HUDEP-2 (cell line): ENCODE measurements at regions not wholly inside any gene's neighbourhood (a gene's known extent, or its start where the extent isn't known, plus 50 kb on each side); places are given as distances from the start of the nearest gene placed in this dataset.
"Not testable (repeated sequence)": the region's sequence is repeated elsewhere in the genome, so short reads cannot be mapped to it uniquely, and the experiment has no call there.

Source experiments
- DNase-seq, 76 experiments: peaks; one replicate each; lab custom pipeline; 2025; ENCODE audit not compliant: unreplicated experiment in 76 of 76; lab: John Stamatoyannopoulos, UW

GRCh38 chr14:27686137-27686536 is 1080.5 kb upstream of the FOXG1 start:
- no peak for DNase-seq

GRCh38 chr14:27688841-27689444 is 1077.6 kb upstream of the FOXG1 start:
- DNase-seq = no peak

DNA sequence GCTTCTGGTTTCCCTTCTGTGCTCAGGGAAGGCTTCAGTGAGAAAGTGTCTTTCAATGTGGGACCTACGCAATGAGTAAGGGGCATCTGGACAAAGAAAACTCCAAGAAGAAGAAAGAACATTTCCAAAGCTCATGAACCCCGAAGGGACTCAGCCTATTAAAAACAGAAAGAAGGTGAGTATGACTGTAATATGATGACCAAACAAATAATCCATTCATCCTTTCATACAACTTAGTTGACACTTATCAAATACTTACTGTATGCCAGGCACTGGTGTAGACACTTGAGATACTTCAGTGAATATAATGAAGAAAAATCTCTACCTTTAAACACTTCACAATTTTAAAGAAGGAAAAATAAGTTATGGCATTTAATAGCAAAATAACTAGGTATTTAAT is 1054.2 kb upstream of the FOXG1 start:
- DNase-seq = no peak

- no peak for DNase-seq
Measured at GRCh38 chr14:27715561-27715960, 1051.0 kb upstream of the FOXG1 start.

DNA sequence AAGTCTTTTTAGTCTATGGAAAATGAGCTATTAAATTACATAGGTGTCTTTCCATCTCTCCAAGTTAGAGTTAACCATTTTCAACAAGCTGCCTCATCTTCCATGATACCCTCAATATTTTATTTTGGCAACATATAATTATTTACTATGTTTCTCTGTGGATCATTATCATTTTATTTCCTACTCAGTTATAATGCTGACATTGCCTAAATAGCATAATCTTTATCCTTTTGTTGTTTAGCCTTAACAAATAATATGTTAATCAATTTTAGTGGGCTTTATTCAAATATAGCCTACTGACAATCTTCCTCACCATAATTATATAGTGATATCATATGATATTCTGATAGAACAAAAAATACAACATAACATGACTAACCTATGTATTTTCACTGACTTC is 1044.8 kb upstream of the FOXG1 start:
- DNase-seq = no peak

DNA sequence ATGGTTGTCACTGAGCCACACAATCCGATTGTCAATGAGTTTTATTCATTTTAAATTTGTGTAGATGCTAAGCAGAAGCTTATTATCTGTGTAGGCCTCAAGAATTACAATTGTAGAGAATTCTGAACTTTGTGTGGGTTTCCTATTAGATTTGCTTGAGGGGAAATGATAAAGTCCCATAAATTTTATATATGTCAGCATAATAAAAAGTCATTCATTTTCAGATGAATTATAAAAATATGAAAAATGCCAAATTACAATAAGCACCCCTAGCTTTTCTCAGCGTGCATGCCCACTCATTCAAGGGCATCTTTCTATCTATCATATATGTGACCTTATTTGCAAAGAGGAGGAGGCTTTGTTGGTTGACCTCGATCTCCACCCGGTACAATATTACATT is 1041.1 kb upstream of the FOXG1 start:
- no peak for DNase-seq

GRCh38 chr14:27727251-27727770 is 1039.3 kb upstream of the FOXG1 start:
- no peak for DNase-seq

- no peak for DNase-seq
Measured at GRCh38 chr14:27730204-27730603, 1036.4 kb upstream of the FOXG1 start.

- DNase-seq = no peak
Measured at GRCh38 chr14:27739657-27740156, 1026.9 kb upstream of the FOXG1 start.

DNA sequence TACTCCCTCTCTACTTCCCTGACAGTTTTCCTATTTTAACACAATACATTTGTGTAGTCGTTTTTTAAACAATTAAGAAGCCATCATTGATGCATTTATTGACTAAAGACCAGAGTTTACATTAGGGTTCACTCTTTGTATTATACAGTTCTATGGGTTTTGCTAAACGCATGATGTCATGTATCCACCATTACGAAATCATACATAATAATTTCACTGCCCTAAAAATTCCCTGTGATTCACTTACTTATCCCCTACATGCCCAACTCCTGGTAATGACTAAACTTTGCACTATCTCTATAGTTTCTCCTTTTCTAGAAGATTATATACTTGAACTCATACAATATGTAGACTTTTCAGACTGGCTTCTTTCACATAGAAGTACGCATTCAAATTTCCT is 1016.5 kb upstream of the FOXG1 start:
- DNase-seq = no peak

DNA sequence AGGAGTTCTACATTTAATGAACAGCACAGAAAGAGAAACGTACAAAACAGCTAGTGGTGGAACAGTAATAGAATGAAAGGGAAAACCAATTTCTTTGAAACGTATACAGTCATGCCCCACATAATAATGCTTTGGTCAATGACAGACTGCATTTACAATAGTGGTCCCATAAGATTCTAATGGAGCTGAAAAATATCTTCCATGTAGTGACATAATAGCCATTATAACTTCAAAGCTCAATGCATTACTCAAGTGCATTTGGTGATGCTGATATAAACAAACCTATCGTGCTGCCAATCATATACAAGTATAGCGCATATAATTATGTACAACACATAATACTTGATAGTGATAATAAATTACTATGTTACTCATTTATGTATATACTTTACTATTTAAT is 1008.9 kb upstream of the FOXG1 start:
- DNase-seq = not testable (repeated sequence)

DNA sequence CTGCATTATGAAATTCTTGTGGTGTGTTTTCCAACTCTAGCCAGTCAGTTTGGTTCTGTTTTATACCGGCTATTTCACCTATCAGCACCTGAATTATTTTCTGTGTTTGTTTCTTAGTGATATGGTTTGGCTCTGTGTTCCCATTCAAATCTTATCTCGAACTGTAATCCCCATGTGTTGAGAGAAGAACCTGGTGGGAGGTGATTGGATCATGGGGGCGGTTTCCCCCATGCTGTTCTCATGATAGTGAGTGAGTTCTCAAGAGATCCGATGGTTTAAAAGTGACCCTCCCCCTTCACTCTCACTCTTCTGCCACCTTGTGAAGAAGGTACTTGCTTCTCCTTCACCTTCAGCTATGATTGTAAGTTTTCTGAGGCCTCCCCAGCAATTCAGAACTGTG is 1006.2 kb upstream of the FOXG1 start:
- not testable (repeated sequence) for DNase-seq

- DNase-seq = not testable (repeated sequence)
Measured at GRCh38 chr14:27799066-27800028, 967.2 kb upstream of the FOXG1 start.

DNA sequence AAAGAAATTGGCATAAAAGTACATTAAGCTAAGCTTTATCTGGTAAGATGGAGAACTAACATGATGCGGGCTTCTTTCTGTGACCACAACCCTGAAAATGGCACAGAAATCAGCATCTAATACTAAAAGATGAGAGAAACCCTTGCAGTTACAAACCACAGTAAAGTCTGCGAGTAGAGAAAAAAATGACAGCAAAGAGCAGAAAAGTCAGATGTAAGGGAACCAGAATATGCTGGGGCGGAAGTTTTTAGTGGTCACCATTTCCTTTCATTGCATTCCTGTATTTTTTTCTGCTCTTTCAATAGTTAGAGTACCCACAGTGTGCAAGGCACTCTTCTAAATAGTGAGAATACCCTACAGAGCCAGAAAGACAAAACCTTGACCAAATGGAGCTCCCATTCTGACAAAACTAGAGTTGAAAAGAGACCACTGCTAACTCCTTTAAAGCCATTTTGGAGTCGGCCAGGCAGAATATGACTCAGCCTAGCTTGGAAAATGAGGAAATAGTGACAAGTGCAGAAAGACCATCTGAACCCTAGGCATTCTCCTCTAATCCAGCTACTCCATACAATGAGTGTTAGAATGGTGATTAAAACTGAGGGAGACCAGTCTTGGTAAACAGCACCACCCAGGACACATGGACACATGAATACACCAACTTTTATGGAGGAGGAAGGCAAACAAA is 948.7 kb upstream of the FOXG1 start:
- not testable (repeated sequence) for DNase-seq

DNA sequence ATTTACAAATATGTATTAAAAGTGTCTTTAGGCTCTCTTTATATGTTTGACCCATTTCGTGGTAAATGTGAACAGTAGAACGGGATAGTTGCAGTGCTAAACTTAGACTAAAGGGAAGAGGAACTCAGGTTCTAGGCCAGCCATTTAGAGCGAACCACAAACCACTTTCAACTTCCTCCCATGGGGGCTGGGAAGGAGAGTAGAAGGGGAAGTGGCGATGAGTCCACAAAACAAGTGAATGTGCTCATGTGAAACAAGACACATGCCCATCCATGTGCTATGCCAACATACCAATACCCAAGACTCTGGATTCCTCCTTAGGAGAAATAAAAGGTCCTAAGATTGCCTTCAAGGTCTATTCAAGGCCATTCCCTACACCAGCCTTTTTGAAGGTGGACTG is 940.4 kb upstream of the FOXG1 start:
- DNase-seq = not testable (repeated sequence)

DNA sequence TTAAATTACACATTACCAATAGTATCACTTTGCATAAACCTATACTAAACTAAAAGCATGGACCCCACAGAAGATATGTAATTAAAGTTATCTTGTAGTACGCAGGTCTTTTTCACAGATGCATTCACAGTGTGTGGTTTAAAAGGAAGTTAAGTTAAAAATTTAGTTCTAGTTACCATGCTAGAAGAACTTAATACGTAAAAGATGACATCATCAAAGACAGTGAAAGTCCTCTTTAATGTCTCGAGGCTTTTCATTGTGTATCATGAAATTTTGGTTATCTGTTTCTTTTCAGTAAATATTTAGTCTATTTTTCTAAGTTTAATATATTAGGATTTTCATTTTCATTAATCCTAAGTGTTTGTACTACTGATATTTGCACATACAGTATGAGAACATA is 934.6 kb upstream of the FOXG1 start:
- DNase-seq = not testable (repeated sequence)

DNA sequence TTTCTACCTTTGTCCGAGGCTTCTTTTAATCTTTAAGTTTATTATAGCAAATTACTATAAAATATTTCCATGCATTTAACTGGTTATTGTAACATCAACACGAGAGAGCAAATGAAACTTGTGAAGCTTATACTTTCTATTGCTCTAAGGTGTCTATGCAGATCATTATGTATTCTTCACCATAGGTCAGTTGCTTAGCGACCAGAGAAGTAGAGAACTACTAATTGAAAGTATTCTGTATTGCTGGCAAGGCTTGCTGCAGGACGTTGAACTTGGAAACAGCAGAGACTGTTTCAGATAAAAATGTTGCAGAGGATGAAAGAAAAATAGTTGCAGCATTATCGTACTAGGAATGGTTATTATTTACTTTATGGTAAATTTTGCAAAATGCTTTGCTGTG is 933.6 kb upstream of the FOXG1 start:
- not testable (repeated sequence) for DNase-seq

GRCh38 chr14:27836386-27836785 is 930.2 kb upstream of the FOXG1 start:
- DNase-seq = no peak

DNA sequence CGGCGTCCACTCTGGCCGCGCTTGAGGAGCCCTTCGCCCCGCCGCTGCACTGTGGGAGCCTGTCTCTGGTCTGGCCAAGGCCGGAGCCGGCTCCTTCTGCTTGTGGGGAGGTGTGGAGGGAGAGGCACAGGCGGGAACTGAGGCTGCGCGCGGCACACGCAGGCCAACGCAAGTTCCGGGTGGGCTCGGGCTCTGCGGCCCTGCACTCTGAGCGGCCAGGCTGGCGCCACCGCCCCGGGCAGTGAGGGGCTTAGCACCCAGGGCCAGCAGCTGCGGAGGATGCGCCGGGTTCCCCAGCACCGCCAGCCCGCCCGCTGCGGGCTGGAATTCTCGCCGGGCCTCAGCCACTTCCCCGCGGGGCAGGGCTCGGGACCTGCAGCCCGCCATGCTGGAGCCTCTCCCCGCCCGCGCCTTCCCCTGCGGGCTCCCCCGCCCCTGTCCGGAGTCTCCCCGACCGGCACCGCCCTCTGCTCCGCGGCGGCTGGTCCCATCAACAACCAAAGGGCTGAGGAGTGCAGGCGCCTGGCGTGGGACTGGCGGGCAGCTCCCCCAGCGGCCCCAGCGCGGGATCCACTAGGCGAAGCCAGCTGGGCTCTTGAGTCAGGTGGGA is 921.2 kb upstream of the FOXG1 start:
- DNase-seq = no peak

DNA sequence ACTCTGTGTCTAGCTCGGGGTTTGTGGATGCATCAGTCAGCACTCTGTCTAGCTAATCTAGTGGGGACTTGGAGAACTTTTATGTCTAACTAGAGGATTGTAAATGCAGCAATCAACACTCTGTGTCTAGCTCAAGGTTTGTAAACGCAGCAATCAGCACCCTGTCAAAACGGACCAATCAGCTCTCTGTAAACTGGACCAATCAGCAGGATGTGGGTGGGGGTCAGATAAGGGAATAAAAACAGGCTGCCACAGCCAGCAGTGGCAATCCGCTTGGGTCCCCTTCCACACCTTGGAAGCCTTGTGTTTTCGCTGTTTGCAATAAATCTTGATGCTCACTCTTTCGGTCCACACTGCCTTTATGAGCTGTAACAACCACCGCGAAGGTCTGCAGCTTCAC is 920.7 kb upstream of the FOXG1 start:
- DNase-seq = no peak

DNA sequence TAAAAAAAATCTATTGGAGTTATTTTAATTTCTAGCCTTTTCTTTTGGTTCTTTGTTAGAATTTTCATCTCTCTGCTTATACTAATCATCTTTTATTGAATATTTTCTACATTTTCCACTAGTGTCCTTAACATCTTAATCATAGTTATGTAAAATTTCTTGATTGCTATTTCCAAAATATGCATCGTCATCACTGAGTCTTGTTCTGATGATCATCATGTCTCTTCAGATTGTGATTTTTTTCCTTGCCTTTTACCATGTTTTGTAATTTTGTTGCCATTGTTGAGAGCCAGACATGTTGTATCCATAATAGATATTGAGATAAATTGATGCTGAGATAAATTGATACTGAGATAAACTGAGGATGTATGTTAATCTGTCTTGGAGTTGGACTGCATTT is 919.1 kb upstream of the FOXG1 start:
- DNase-seq = not testable (repeated sequence)
